ENCODE measurements at regions not wholly inside any gene's neighbourhood (a gene's known extent, or its start where the extent isn't known, plus 50 kb on each side); places are given as distances from the start of the nearest gene placed in this dataset.

DNA sequence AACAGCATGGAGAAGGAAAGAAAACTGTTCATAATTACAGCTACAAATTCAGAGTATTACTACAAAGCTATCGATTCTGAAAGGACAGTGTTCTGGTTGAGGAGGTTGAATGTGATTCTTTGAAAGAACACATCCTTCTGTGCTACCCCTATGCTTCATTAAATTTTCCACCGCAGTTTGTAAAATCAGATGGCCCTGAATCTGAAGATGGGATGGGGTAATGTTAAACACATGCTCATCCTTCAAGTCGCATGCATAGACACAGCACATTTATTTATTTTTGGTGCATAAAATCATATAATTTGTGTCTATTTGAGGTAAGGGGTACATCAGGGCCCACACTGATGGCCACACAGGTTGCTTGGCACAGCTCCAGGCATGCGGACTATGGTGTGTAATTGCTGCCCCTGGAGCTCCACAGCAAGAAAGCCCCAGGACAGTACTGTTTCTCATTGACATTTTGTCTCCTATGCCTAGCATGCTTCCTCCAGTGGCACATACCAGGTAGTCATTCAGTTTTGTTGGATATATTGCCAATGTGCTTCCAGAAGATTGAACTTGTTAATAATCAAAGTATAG, 238.8 kb upstream of the TANK start:
- DNase-seq: no peak

DNA sequence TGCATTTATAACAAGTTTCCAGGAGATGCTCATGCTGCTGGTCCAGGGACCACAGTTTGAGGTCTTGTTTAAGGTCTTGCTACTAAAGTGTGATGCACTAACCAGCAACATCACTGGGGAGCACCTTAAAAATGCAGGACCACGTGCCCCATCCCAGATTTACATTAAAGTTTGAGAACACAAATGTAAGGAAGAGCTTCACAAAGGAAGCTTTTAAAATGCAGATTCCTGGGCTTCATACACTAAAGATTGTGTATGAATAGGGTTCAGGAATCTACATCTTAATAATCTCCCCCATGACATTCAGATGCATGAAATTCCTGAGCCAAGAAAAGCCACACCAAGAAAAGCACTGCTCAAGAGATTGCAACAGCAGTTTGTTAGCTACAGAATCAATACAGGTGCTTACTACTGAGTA, 235.3 kb upstream of the TANK start:
- DNase-seq: no peak

DNA sequence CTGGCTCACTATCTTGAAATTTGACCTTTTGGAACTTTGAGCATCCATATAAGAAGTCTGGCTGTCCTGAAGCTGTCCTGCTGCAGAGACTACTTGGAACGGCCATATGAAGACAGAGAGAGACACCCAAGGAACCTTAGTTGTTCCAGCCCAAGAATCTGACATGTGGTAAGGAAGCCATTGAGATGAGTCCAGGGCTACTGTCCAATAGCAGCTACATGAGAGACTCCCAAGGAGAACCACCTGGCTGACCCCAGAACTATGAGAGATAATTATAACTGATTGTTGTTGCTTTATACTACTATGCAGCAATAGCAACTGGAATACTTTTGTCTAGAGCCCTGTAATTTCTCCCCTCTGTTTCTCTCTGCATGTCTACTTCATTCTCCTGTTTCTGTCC, 234.3 kb upstream of the TANK start:
- no peak for DNase-seq

DNA sequence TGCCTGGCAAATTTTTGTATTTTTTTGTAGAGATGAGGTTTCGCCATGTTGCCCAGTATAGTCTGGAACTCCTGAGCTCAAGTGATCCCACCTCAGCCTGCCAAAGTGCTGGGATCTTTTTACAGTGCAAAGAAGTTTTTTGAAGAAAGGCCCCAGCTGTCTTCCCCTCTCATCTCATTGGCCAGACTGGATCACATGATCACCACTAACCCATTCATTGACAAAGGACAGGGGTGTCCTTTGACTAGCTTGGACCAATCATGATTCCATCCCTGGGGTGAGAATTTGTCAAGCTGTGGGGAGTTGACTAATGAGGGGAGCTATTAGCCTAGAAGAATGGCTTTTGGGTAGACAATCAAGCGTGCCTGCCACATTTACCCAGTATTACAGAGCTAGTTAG, 232.9 kb upstream of the TANK start:
- no peak for DNase-seq

DNA sequence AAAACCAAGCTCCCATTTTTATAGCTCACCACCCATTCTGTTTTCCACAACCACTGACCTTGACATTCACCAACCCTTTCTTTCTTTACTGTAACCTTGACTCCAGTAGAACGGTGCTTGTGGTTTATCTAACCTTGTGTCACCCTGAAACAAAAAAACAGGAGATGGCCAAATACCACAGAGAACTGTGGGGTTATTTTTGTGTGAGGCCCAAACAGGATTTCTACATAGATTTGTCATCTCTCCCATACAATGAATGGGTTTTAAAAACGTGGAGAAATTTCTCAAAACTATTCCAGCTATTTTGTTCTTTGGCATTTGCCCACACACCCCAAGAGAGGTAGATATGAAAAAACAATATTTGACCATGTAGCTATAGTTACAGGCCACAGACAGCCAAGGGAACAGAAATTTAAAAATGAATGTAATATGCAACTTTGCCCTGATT, 231.3 kb upstream of the TANK start:
- DNase-seq: no peak

DNA sequence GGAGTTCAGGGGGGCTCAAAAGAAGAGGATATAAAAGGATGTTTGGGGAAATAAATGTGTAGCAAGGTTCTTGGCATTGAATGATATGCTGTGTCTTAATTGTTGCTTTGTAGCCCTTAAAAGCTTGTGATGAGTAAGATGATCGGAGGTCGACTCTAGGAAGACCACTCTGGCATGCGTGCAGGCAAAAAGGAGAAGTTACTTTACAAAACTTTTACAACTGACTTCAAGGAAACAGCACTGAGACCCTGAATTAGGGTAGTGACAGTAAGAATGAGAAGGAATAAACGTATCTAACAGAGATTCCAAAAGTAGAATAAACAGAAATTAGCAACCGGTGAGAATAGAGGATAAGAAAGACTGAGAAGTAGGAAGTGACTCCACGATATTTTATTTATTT, 228.7 kb upstream of the TANK start:
- DNase-seq: no peak

DNA sequence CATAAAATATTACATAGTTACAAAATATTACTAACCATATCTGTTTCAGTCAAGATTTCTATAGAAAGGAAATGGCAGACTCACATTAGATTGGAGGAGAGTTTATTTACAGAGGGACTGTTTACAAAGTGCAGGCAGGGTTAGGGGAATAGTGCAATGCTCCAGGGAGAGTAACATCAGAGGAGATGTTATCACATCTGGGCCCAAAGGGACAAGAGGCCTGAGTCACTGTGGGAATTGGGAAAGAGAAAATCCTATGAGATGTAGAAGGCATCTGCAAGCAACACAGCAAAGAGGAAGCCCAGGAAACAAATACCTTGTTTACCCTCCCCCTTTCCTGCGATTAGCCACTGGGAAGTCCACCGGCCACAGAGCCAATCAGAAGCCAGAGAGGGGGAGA, 227.3 kb upstream of the TANK start:
- DNase-seq: no peak

DNA sequence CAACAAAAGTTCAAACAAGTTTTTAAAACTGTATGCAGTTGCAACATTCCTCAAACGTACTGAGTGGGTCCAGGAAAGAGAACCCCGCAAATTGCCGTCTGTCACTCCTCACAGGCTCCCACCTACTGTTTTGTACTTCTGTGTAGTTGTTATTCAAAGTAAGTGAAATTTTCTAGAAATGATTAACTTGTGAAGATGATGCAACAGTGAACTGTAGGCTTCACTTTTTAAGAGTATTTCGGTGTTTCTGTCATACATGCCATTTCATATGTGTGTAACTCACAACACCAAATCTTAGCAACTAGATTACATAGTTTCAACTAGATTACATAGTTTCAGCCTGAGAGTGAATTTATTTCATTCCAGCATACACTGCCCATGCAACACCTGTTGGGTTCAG, 226.0 kb upstream of the TANK start:
- DNase-seq: no peak

DNA sequence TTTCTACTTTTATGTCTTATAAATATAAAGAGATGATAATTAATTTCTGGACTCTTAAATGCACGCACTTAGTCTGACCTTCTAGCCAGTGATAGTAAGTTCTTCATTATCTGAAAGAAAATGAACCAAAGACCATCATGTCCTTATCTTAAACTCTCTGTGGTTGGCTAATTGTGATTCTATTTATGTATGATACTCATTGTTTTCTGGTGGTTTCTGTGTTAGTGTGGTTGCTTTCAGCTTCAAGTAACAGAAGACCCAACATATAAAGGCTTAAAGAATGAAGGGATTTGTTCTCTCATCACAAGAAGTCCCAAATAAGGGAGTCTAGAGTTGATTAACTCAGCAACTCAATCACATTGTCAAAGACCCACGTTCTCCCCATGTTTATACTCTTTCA, 225.2 kb upstream of the TANK start:
- no peak for DNase-seq

DNA sequence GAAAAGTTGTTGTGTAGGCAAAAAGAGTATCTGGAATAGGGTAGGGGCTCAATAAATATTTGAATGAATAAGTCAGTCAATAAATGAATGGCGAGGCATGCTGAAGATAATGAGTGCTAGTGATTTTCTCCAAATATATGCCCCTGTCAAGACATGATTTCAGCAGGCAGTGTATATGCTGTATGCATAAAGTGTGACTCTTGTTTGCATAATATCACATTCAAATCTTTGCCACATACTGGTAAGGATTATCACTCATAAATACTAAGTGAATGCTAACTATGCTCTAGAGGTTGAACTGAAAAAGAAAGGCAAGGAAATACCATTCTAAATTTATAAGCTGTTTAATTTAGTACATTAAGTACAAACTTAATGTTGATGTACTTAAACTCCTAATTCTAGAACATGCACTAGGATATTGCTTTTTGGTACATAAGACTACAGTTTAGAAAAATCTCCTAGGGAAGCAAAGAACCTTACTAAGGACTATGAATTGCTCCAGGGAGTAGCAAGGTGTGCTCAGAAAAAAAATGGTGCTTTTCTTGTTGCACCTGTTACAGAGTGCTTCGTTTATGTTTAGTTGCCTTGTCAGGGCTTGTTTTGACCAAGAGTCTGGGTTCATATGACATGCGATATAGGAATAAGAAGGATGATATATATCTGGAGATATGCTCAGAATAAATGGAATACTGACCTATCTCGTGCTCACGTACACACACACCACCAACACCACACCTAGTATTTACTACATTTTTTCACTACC, 224.0 kb upstream of the TANK start:
- DNase-seq: no peak

DNA sequence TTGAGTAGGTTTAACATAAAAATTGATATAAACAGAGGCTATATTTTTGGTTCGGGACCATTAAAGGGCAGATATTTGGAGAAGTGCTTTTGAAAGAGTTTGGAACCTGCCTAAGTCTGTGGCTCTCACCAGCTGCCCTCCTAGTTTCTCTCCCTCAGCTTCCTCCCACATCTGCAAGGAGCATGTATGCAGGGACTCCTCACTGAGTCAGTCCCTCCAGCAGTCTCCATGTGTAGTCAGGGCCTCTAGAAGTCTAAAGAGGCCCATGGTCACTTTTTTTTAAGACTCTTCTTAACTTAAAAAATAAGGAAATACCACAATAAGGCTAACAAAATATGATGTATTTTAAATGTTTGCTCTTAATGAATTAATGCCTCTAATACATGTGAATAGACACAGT, 220.0 kb upstream of the TANK start:
- no peak for DNase-seq

DNA sequence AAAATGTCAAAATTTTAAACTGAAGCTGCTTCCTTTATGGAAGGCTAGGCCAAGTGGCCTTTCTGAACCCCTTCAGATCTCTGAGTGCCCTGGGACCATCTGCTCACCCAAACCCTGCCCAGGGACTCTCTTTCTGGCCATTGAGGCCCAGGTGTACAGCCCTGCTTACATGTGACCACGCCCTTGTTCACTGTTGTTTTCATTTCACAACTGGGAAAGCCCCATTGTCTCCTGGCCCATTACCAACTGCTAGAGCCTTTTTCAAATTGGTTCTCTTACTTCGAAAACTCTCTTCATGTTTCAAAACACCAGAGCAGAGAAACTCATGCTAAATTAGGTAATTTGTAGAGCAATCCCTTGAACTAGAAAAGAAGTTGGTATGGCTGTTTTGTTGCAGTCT, 219.5 kb upstream of the TANK start:
- DNase-seq: no peak

DNA sequence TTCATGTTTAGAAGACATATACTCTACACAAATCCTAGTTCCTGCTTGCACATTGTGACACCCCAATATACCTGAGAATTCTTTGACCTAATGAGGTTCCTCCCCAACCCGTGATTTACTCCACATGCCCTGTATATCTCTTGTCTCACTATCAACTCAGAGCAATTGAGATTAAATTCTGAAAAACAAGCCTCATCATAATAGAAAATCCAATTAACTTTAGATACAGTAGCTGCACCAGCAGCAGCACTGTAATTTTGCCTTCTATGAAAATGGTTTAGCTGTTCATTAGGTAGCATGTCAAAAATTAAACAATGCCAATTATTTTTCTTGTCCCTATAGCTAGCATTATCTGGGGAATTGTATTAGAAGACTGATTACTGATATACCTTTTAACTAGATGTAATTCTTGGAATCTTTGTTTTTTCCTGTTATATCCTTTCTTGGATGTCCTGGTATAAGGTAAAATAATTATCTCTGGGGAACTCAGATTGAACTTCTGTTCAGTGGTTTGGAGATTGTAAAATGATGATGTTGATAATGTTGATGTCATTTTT, 218.9 kb upstream of the TANK start:
- no peak for DNase-seq

DNA sequence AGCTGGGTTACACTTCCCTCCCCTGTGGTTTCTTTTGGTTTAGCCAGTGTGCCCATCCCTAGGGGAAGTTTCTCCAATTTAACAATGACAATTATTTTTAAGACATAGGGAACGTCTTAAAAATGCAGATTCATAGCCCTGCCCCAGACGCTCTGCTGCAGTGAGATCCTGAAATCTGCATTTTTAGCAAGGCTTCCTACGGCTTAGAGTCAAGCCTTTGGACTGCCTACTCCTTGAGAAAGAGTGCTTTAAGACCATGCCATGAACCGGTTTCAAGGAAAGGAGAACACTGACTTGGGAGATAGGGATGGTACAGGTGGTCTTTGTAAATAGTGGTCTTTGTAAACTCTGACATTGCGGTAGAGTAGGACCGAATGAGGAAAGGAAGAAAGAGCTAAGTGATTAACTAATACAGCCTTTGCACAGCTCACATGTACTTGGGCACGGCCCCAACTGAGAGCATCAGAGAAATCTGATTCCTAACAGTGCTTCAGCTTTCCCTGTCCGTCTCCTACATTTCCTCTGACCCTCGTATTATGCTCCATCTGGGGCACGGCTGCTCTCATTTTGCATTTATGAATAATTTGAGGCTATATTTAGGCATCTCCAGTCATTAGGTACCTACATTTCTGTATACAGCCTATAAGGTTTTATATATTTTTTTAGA, 217.6 kb upstream of the TANK start:
- DNase-seq: no peak

DNA sequence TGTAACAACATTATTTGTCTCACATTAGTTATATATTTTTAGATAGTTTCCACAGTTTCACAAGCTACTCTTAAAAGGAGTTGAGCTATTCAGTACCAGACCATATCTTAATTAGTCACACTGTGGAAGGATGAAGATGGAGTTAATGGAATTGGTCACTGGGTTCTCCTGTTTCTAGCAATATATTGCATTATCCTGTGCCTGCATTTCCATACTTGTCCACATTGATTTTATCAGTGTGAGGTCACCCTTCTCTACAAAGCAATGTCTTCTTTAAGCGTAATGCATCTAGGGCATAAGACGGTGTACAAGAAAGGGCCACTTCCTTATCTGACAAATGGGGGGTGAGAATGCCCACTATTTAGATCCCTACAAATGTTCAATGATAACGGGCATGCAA, 216.8 kb upstream of the TANK start:
- no peak for DNase-seq

DNA sequence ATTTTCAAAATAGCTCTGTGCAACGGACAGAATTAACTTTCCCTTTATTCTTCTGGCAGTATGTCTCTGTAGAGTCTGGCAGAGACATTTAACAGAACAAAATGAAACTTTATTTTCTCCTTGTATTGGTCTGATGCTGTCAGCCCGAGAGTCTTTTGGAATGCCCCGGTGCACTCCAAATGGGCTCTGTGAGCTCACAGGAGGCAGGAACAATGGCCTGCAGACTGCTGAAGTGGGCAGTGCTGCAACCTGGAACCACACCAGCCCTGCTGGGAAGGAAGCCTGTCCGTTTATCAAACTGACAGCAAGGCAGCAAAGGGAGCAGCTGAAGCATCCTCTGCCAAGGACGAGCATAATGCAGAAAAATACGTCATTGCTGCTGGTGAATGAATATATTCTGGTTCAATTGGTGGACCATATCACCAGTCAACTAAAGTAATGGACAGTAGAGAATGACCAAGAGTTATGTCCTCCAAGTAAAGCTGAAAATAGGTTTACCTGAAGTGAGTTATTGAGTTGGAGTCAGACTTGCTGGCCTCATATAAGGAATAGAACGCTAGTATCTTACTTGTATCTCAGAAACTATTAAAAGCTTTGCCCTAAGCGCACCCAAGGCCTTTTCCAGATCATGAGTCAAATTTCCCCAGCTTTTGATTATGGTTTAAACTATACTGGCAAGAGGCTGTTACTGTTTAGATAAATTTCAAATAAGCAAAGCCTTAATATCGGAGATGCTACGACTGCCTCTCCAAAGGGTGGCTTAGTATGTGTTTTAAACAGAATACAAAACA, 207.6 kb upstream of the TANK start:
- no peak for DNase-seq

DNA sequence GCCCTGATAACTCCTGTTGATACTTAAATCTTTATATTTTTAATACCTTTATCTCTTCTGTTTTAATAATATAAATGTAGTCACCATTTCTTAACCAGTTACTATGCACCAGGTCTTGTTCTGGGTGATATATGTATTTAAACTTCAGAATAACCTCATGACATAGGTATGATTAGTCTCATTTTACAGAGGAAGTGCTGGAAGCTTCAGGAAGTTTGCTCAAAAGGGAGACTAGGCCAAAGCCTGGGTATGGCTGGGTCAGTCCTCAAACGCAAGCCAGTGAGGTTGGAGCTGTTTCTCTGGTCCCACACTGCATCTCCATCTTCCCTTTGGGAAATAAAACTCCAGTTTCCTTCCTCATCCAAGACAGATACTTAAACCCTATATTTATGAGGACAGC, 204.7 kb upstream of the TANK start:
- DNase-seq: no peak

DNA sequence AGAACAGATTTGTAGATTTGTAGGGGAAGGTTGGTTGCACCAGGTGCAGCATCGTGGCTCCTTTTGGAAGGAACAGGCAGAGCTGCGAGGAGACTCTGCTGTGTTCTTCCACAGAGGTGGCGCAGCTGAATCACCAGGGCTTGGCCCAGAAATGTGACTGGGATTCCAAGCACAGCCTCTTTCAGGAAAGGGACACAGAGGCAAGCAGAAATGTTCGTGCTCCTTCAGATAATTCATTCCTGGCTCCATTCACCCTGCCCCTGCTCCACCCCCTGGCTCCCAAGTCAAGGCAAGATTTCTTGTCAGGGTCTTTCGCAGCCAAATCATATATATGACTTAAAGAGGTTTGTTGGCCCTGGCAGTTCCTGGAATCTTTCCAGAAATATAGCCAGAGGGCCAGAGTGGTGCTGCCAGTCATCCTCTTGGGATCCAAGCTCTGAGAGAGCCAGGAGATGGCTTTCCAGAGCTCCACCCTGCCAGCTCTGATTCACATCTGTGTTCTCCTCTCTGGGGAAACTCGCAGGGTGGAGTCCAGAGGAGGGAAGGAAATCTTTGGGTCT, 203.9 kb upstream of the TANK start:
- DNase-seq: no peak

DNA sequence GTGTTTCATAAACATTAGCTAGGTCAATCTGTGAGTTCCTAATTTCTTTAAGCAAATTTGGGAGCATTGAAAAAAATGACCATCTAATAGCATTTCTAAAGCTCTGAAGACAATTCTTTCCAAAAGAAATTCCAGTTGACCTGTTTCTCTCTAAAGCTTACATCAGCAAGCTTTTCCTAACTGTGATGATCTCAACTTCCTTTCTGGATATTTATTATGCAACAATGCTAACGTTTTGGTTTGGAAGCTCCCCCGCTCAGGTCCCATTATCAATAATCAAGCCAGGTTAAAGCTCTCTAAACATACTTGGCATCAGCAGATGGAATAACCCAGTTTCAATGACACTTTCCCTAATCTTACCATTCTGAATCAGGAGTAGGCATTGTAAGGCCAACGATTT, 196.3 kb upstream of the TANK start:
- no peak for DNase-seq

DNA sequence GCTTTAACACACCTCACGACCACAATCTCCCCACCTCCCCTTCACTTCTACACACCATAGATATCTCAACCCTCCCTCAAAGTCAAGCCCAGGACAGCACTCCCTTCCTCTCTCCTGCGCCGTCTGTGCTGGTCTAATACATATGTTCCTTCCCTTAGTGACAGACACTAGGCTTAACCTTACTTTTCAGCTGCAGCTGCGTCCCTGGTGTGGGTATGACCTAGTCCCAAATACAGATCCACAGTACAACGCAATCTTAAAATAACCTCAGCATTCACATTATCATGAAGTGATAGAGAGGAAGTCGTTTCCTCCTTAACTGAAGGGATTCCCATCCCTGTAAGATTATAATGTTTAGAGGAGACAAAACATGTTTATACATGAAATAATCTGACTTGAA, 192.7 kb upstream of the TANK start:
- DNase-seq: no peak

DNA sequence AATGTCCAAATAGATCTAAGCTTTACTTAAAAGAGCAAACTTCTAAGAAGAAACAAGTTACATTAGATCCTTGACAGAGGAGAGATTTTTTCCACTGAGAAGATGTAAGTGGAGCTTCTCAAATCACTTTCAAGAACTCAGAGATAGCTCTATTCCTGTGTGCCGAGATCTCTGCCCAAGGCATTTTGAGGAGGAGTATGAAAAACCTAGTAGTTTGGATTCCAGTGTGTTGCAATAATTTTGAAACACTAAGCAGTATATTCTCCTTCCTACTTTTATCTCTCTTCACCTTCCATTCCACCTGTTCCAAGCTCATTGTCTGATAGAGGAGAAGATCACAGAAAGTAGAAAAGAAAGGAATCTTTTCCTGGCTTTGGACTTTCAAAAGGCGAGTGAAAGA, 192.0 kb upstream of the TANK start:
- DNase-seq: no peak

DNA sequence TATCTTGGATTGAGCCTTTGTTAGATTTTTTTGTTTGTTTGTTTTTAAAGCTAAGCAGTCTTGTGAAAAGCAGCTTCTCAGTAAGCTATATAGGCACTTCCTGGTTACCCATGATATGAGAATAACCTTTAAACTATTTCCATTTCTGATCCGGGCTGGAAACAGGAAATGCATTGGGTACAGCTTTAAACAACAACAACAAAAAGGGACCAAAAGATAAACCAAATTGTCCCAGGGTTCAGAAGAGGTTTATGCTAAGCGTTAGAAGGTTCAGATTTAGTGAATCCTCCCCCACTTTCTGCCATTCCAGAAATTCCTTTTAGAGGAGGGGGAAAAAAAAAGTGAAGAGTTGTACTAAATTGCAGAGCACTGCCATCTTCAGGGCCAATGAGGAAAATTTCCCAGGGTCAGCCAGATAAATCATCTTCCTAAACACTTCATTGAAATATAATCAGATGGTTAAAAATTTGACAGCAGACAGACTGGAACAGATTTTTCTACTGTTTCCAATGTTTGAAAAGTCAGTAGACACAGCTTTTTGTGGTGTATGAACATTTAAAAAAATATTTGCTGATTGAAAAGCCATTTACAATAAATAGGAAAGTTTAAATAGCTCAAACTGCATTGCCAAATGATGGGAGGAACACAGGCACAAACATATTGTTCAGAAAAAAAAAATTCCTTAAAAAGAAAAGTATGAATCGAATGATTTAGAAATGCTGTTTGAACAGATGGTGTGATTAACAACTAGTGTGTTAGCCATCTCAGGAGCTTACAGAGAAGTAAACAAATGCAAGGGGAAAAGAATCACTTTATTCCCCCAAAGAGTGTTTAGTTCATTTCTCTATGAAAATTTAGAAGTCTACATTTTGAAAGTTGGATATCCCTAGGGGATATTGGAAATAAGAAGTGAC, 189.9 kb upstream of the TANK start:
- no peak for DNase-seq
